C4-2B (cell line): ENCODE measurements at regions not wholly inside any gene's neighbourhood (a gene's known extent, or its start where the extent isn't known, plus 50 kb on each side); places are given as distances from the start of the nearest gene placed in this dataset.

Experiments used
- H3K27ac ChIP-seq: fragments of 450-650 bp; 2 replicates; pipeline ENCODE4 v1.5.1; 2017
- CTCF ChIP-seq: fragments of 450-650 bp; conservative IDR thresholded peaks from 2 replicates; pipeline ENCODE4 v1.5.1; 2017; ENCODE audit warnings: mild to moderate bottlenecking
- ZFX ChIP-seq: fragments of 450-650 bp; IDR thresholded peaks from 2 replicates; pipeline ENCODE4 v1.6.1; 2017

GRCh38 chr1:194233069-194233468, 1046.7 kb upstream of the B3GALT2 start:
- TF ChIP-seq CTCF: no peak
- TF ChIP-seq ZFX: no peak
- no peak overlapping the region for H3K27ac ChIP-seq

GRCh38 chr1:194230351-194231144, 1044.1 kb upstream of the B3GALT2 start:
- TF ChIP-seq ZFX (no peak), CTCF (no peak)
- H3K27ac ChIP-seq: no peak overlapping the region

- TF ChIP-seq ZFX (no peak), CTCF (no peak)
- no peak overlapping the region for H3K27ac ChIP-seq
These were observed 1042.0 kb upstream of the B3GALT2 start for GRCh38 chr1:194228427-194228826.

GRCh38 chr1:194227161-194227560, 1040.7 kb upstream of the B3GALT2 start:
- no peak overlapping the region for H3K27ac ChIP-seq
- TF ChIP-seq ZFX (no peak), CTCF (no peak)

GRCh38 chr1:194225821-194226220, 1039.4 kb upstream of the B3GALT2 start:
- no peak for TF ChIP-seq ZFX
- no peak for TF ChIP-seq CTCF
- H3K27ac ChIP-seq: no peak overlapping the region

- H3K27ac ChIP-seq: no peak overlapping the region
- TF ChIP-seq ZFX (no peak), CTCF (no peak)
These were observed 1037.2 kb upstream of the B3GALT2 start for GRCh38 chr1:194223596-194223995.

- TF ChIP-seq CTCF (no peak), ZFX (no peak)
- H3K27ac ChIP-seq: no peak overlapping the region
These were observed 1029.0 kb upstream of the B3GALT2 start for GRCh38 chr1:194215448-194215847.
